Osteocyte (in vitro differentiated cells): ENCODE measurements at regions not wholly inside any gene's neighbourhood (a gene's known extent, or its start where the extent isn't known, plus 50 kb on each side); places are given as distances from the start of the nearest gene placed in this dataset.
"Not testable (repeated sequence)": the region's sequence is repeated elsewhere in the genome, so short reads cannot be mapped to it uniquely, and the experiment has no call there.

Experiments
- DNase-seq: peaks from one replicate; pipeline ENCODE4 v3.0.0; 2021; ENCODE audit warnings: mixed read lengths; ENCODE audit not compliant: unreplicated experiment; ENCODE audit errors: extremely low spot score
- H3K27ac Mint-ChIP-seq: one replicate; pipeline ENCODE4 v1.8.0; 2021; ENCODE audit warnings: mild to moderate bottlenecking, mixed read lengths; ENCODE audit not compliant: unreplicated experiment
- H3K27me3 Mint-ChIP-seq: one replicate; pipeline ENCODE4 v1.8.0; 2021; ENCODE audit warnings: mixed read lengths; ENCODE audit not compliant: unreplicated experiment
- H3K36me3 Mint-ChIP-seq: one replicate; pipeline ENCODE4 v1.8.0; 2021; ENCODE audit warnings: mixed read lengths; ENCODE audit not compliant: unreplicated experiment
- H3K4me1 Mint-ChIP-seq: one replicate; pipeline ENCODE4 v1.8.0; 2021; ENCODE audit warnings: mixed read lengths; ENCODE audit not compliant: unreplicated experiment
- H3K4me3 Mint-ChIP-seq: one replicate; pipeline ENCODE4 v1.8.0; 2021; ENCODE audit warnings: mild to moderate bottlenecking, moderate library complexity, mixed read lengths; ENCODE audit not compliant: unreplicated experiment
- H3K9me3 Mint-ChIP-seq: one replicate; pipeline ENCODE4 v1.8.0; 2021; ENCODE audit warnings: mixed read lengths; ENCODE audit not compliant: unreplicated experiment
- TF ChIP-seq, protein P1 (sequence below): fragments of 200-600 bp; sonication (generic); IDR thresholded peaks from 2 replicates; pipeline ENCODE4 v1.5.0; 2021; ENCODE audit warnings: antibody characterized with exemption, mild to moderate bottlenecking, moderate library complexity

DNA sequence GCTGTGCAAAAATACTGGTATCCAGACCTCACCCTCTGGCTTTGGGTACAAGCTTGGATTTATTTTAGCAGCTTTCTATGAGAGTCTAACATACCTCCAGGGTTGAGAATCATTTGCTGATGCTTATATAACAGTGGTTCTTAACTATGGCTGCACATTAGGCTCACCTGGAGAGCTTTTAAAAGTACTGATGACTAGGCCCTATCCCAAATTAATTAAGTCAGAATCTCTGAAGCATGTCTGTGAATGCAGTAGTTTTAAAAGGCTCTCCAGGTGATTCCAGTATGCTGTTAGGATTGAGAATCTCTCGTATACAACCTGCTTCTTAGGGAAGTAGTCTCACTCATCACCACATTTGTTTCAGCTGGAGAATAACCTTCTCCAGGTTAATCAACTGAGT is 99.2 kb downstream of the PDHA2 start:
- Mint-ChIP-seq H3K9me3 (no peaks in the 10 kb centered on the region), H3K4me1 (no peaks in the 10 kb centered on the region)

DNA sequence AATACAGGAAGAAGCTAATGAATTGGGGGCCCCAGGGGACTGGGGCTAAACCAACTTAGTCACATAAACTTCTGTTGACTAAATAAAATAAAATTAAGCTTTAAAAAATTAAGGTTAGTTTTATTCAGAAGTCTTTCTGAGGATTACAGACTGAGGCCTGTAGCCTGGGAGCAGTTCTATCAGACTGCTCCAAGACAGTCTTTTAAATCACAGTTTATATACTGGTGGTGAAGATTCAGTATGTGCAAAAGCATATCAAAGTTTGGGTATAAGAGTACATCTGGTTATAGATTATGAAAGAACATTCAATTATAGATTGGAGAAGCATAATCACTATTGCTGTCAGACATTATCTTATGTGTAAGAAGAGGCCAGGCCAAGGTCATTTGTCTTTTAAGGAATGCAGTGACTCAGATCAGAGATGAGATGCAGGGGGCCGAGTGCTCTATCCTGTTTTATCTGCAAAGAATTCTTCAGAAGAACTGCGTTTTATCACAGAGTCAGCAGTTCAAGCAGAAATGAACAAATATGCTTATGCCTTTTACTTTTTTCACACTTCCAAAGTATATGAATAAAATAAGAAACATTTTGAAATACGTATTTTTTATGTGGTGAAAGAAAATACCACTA is 109.4 kb downstream of the PDHA2 start:
- peaks cover 13% of the 10 kb centered on the region for H3K9me3 Mint-ChIP-seq
- H3K27me3 Mint-ChIP-seq = no peaks in the 10 kb centered on the region
- TF ChIP-seq, protein P1, sequence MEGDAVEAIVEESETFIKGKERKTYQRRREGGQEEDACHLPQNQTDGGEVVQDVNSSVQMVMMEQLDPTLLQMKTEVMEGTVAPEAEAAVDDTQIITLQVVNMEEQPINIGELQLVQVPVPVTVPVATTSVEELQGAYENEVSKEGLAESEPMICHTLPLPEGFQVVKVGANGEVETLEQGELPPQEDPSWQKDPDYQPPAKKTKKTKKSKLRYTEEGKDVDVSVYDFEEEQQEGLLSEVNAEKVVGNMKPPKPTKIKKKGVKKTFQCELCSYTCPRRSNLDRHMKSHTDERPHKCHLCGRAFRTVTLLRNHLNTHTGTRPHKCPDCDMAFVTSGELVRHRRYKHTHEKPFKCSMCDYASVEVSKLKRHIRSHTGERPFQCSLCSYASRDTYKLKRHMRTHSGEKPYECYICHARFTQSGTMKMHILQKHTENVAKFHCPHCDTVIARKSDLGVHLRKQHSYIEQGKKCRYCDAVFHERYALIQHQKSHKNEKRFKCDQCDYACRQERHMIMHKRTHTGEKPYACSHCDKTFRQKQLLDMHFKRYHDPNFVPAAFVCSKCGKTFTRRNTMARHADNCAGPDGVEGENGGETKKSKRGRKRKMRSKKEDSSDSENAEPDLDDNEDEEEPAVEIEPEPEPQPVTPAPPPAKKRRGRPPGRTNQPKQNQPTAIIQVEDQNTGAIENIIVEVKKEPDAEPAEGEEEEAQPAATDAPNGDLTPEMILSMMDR = no peak
- H3K4me3 Mint-ChIP-seq = no peak overlapping the region
- no peaks in the 10 kb centered on the region for H3K4me1 Mint-ChIP-seq
- DNase-seq = no peak
- H3K27ac Mint-ChIP-seq = no peak overlapping the region
- no peaks in the 10 kb centered on the region for H3K36me3 Mint-ChIP-seq

More for the DNA sequence above, 99.2 kb downstream of the PDHA2 start:
- Mint-ChIP-seq H3K4me3 (no peak overlapping the region), H3K27me3 (peaks cover 2% of the 10 kb centered on the region), H3K27ac (no peak overlapping the region), H3K36me3 (no peaks in the 10 kb centered on the region)
- DNase-seq = no peak
- TF ChIP-seq, protein P1 = no peak

DNA sequence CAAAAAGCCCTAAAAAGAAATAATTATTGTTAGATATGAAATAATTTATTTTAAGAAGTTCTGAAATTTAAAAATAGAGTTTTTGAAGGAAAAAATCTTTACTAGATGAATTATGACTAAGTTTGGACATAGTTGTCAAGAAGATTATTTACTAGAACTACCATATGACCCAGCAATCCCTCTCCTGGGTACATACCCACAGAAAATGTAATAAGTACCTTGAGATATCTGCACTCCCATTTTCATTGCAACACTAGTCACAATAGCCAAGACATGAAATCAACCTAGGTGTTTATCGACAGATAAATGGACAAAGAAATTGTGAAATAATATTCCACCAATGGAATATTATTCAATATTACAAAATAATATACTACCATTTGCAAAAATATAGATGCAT is 109.9 kb downstream of the PDHA2 start:
- TF ChIP-seq, protein P1 = no peak
- Mint-ChIP-seq H3K36me3 (no peaks in the 10 kb centered on the region), H3K4me1 (no peaks in the 10 kb centered on the region), H3K9me3 (peaks cover 13% of the 10 kb centered on the region), H3K27me3 (no peaks in the 10 kb centered on the region), H3K4me3 (no peak overlapping the region), H3K27ac (no peak overlapping the region)
- DNase-seq = no peak

DNA sequence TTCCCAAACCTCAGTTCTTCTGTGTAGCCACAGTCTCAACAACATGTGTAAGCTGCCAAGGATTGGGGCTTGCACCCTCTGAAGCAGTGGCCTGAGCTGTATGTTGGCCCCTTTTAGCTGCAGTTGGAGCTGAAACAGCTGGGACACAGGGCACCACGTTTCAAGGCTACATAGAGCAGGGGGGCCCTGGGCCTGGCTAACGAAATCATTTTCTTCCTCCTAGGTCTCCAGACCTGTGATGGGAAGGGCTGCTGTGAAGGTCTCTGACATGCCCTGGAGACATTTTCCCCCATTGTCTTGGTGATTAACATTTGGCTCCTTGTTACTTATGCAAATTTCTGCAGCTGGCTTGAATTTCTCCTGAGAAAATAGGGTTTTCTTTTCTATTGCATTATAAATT is 112.6 kb downstream of the PDHA2 start:
- not testable (repeated sequence) for H3K27ac Mint-ChIP-seq, DNase-seq, H3K36me3 Mint-ChIP-seq, H3K27me3 Mint-ChIP-seq, H3K4me3 Mint-ChIP-seq, H3K9me3 Mint-ChIP-seq, H3K4me1 Mint-ChIP-seq

DNA sequence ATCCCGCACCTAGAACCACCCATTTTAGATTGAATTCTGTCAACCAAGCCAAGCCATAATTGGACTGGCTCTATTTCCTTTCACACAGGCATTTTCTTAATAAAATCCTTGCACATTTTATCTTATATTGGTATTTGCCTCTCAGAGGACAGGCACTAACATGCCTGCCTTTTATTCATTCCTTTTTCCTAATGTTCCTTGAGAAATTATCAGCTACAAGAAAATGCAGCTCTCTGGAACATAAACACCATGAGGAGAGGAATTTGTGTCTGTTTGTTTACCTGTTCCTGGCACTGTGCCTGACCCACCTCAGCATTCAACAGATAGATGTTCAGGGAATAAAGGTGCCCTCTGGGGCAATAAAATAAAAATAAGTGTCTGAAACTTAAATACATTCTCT is 116.2 kb downstream of the PDHA2 start:
- Mint-ChIP-seq H3K9me3 (no peaks in the 10 kb centered on the region), H3K4me3 (no peak overlapping the region), H3K36me3 (no peaks in the 10 kb centered on the region), H3K27me3 (peaks cover 3% of the 10 kb centered on the region), H3K27ac (no peak overlapping the region), H3K4me1 (no peaks in the 10 kb centered on the region)
- TF ChIP-seq, protein P1 = no peak
- DNase-seq = no peak

DNA sequence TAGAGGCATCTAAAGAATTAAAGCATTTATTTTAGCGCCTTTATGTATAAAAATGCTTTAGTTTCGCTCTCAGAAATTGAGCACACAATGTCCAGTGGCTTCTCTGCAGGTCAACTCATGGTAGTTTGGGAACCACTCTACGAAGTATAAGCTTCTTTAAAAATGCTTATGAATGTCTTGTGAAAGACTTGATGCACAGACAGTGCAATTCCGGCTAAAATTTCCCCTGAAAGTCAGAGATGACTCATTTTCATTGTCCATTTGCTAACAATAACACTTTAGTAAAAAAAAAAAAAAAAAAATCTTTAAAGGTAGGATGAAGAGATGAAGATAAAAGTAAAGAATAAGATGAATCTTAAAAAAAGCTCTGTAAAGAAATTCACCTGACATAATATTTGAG is 117.2 kb downstream of the PDHA2 start:
- no peak for DNase-seq
- Mint-ChIP-seq H3K27ac (no peak overlapping the region), H3K9me3 (no peaks in the 10 kb centered on the region), H3K36me3 (no peaks in the 10 kb centered on the region), H3K27me3 (peaks cover 9% of the 10 kb centered on the region), H3K4me3 (no peak overlapping the region), H3K4me1 (no peaks in the 10 kb centered on the region)
- TF ChIP-seq, protein P1 = no peak
